DOHH2 (cell line): ENCODE measurements at regions not wholly inside any gene's neighbourhood (a gene's known extent, or its start where the extent isn't known, plus 50 kb on each side); places are given as distances from the start of the nearest gene placed in this dataset.
A peak's percentile ranks its signal among the peaks of the same experiment; 100 is the strongest.

Experiments
- H3F3A ChIP-seq: fragments of 200-600 bp; sonication (generic), shearing (Covaris generic); 2 replicates; pipeline ENCODE4 v1.6.0; 2016; ENCODE audit warnings: antibody characterized with exemption, mild to moderate bottlenecking; ENCODE audit not compliant: control insufficient read depth, insufficient read depth
- H3K27ac ChIP-seq: fragments of 200-600 bp; sonication (generic); 2 replicates; pipeline ENCODE4 v1.5.1; 2014; ENCODE audit warnings: low read depth, mild to moderate bottlenecking, low read length, moderate library complexity
- H3K27me3 ChIP-seq: fragments of 200-600 bp; sonication (generic); 2 replicates; pipeline ENCODE4 v1.6.1; 2014; ENCODE audit warnings: mild to moderate bottlenecking, low read length, mixed read lengths; ENCODE audit not compliant: control insufficient read depth
- H3K36me3 ChIP-seq: fragments of 200-600 bp; sonication (generic); 2 replicates; pipeline ENCODE4 v1.6.1; 2014; ENCODE audit warnings: mild to moderate bottlenecking, low read length, moderate library complexity, mixed read lengths; ENCODE audit not compliant: control insufficient read depth
- H3K4me1 ChIP-seq: fragments of 200-600 bp; sonication (generic); 2 replicates; pipeline ENCODE4 v1.6.1; 2014; ENCODE audit warnings: mild to moderate bottlenecking, low read length, mixed read lengths; ENCODE audit not compliant: control insufficient read depth
- H3K4me2 ChIP-seq: fragments of 200-600 bp; sonication (generic); 2 replicates; pipeline ENCODE4 v1.6.0; 2014; ENCODE audit warnings: mild to moderate bottlenecking, low read length, moderate library complexity
- H3K4me3 ChIP-seq: fragments of 200-600 bp; sonication (generic); 2 replicates; pipeline ENCODE4 v1.5.1; 2014; ENCODE audit warnings: mild to moderate bottlenecking, low read length, mixed read lengths
- H3K79me2 ChIP-seq: fragments of 200-600 bp; sonication (generic); 2 replicates; pipeline ENCODE4 v1.6.1; 2014; ENCODE audit warnings: mild to moderate bottlenecking, low read length, mixed read lengths; ENCODE audit not compliant: control insufficient read depth
- H3K9me2 ChIP-seq: fragments of 200-600 bp; sonication (generic); replicated peaks from 2 replicates; pipeline ENCODE4 v1.6.1; 2014; ENCODE audit warnings: mild to moderate bottlenecking, low read length, mixed read lengths; ENCODE audit not compliant: control insufficient read depth
- H3K9me3 ChIP-seq: fragments of 200-600 bp; sonication (generic); 2 replicates; pipeline ENCODE4 v1.6.1; 2014; ENCODE audit warnings: antibody characterized with exemption, low read length, mixed read lengths; ENCODE audit not compliant: control insufficient read depth, insufficient read depth
- H4K20me1 ChIP-seq: fragments of 200-600 bp; sonication (generic); 2 replicates; pipeline ENCODE4 v1.6.0; 2014; ENCODE audit warnings: low read depth, mild to moderate bottlenecking, antibody characterized with exemption, low read length, moderate library complexity; ENCODE audit not compliant: control insufficient read depth, insufficient read depth
- CTCF ChIP-seq: fragments of 200-600 bp; sonication (generic); IDR thresholded peaks from one replicate; pipeline ENCODE4 v1.5.1; 2014; ENCODE audit warnings: antibody characterized with exemption, mild to moderate bottlenecking, low read depth, low read length; ENCODE audit not compliant: poor library complexity, severe bottlenecking
- EZH2phosphoT487 ChIP-seq: fragments of 200-600 bp; sonication (generic); IDR thresholded peaks from 2 replicates; pipeline ENCODE4 v1.6.1; 2017; ENCODE audit warnings: borderline replicate concordance, mild to moderate bottlenecking, antibody characterized with exemption, low read length, moderate library complexity, mixed read lengths

DNA sequence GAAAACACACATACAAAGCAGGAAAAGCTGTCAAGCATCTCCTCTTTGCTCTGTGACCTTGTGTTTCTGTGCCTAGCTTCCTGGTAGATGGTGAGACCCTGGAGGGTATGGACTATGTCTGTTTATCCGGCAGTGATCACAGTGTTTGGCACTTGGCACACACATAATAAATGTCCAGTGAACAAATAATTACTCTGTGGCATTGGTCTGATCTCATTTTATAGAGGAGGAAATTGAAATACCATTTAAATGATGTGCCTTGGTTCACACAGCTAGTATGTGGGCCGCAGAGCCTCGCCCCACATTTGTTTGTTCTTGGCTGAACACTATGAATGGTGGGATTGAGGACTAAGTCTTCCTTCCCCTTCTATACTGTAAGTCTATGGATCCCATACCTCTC lies 104.7 kb upstream of the SPON1 start:
- Histone ChIP-seq H3K4me2 (no peak overlapping the region), H3K4me3 (no peak overlapping the region), H3K9me3 (no peaks in the 10 kb centered on the region), H3K36me3 (peaks cover 3% of the 10 kb centered on the region; the same call in 1 of the 2 replicates), H3F3A (peaks cover 5% of the 10 kb centered on the region; the same call in 1 of the 2 replicates), H3K27me3 (peaks cover 27% of the 10 kb centered on the region), H3K9me2 (no peaks in the 10 kb centered on the region), H4K20me1 (no peaks in the 10 kb centered on the region), H3K4me1 (peaks cover 36% of the 10 kb centered on the region), H3K79me2 (no peaks in the 10 kb centered on the region), H3K27ac (no peak overlapping the region)
- TF ChIP-seq EZH2phosphoT487 (no peak), CTCF (no peak)

DNA sequence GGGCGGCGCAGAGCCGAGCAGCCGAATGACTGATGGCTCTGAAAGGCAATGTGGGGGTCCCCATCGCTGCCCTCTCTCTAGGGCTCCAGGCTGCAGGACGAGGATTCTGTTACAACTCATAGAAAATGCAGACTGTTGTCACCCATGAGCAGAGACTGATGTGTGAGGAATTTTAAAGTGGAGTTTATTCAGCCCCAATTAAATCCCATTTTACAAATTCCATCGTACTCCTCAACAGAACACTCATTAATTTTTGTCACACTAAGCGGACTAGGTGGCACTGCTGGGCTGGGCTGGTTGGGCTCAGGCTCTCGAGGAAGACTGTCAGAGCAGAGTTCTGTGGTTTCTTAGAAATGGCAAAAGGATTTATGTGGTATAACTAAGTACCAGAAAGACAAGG lies 102.6 kb upstream of the SPON1 start:
- Histone ChIP-seq H3K9me2 (no peaks in the 10 kb centered on the region), H3K9me3 (no peaks in the 10 kb centered on the region), H3K27ac (no peak overlapping the region), H3F3A (peaks cover 5% of the 10 kb centered on the region; the same call in 1 of the 2 replicates), H3K36me3 (peaks cover 3% of the 10 kb centered on the region; the same call in 1 of the 2 replicates), H3K79me2 (no peaks in the 10 kb centered on the region), H3K4me2 (no peak overlapping the region), H3K27me3 (peaks cover 27% of the 10 kb centered on the region), H3K4me1 (peaks cover 43% of the 10 kb centered on the region), H3K4me3 (no peak overlapping the region), H4K20me1 (no peaks in the 10 kb centered on the region)
- peak; percentile 28 for TF ChIP-seq CTCF
- no peak for TF ChIP-seq EZH2phosphoT487

DNA sequence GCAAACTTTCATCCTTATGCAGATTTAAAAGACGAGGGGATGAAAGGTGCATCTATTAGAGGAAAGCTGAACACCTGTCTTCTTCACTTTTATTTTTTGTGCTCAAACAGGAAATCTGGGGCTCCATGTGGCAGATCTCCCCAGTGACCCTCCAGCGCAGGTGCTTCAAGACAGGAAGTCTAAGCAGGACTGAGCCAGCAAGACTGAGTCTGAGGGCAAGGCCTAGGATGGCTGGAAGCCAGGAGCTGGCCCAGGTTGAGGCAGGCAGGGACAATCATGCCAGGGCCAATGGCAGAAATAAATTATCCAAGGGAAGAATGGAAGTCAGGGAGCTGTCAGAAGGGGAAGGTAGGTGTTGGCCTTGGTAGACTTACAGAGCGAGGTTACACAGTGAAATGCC lies 101.1 kb upstream of the SPON1 start:
- Histone ChIP-seq H3K79me2 (no peaks in the 10 kb centered on the region), H3K9me2 (no peaks in the 10 kb centered on the region), H3K4me1 (peaks cover 43% of the 10 kb centered on the region), H4K20me1 (no peaks in the 10 kb centered on the region), H3K9me3 (no peaks in the 10 kb centered on the region), H3K36me3 (peaks cover 3% of the 10 kb centered on the region; the same call in 1 of the 2 replicates), H3F3A (peaks cover 5% of the 10 kb centered on the region; the same call in 1 of the 2 replicates), H3K4me2 (peak overlapping the region; percentile 63), H3K27me3 (peaks cover 14% of the 10 kb centered on the region), H3K27ac (peak overlapping the region; percentile 78), H3K4me3 (peak overlapping the region; percentile 38)
- TF ChIP-seq CTCF (no peak), EZH2phosphoT487 (no peak)
